A673 (cell line): ENCODE measurements at regions not wholly inside any gene's neighbourhood (a gene's known extent, or its start where the extent isn't known, plus 50 kb on each side); places are given as distances from the start of the nearest gene placed in this dataset.

Source experiments
- CTCF ChIP-seq: fragments of 300-800, 200-600 bp; sonication (generic); conservative IDR thresholded peaks from 2 replicates; pipeline ENCODE4 v1.5.1; 2017; ENCODE audit warnings: low read depth, mild to moderate bottlenecking, antibody characterized with exemption, low read length, moderate library complexity, mixed read lengths
- EZH2 ChIP-seq: fragments of 200-600 bp; sonication (generic); IDR thresholded peaks from 2 replicates; pipeline ENCODE4 v1.6.1; 2017; ENCODE audit warnings: borderline replicate concordance, low read depth, mild to moderate bottlenecking, mixed read lengths, antibody characterized with exemption, low read length; ENCODE audit not compliant: poor library complexity, severe bottlenecking

- TF ChIP-seq CTCF (no peak), EZH2 (no peak)
Measured at GRCh38 chr10:31154996-31155395, 123.3 kb upstream of the ZNF438 start.
